HepG2 (cell line): ENCODE measurements at regions not wholly inside any gene's neighbourhood (a gene's known extent, or its start where the extent isn't known, plus 50 kb on each side); places are given as distances from the start of the nearest gene placed in this dataset.

Experiments
- ASH2L ChIP-seq: fragments of 300-600, 200-600 bp; sonication (generic); IDR thresholded peaks from 2 replicates; pipeline ENCODE4 v1.7.0; 2017; ENCODE audit warnings: low read depth, mild to moderate bottlenecking, moderate library complexity, mixed read lengths, low read length; ENCODE audit not compliant: insufficient read length
- CEBPG ChIP-seq: IDR thresholded peaks from 2 replicates; pipeline ENCODE4 v1.6.1; 2016
- GPN1 ChIP-seq: sonication (generic); formaldehyde crosslinking; IDR thresholded peaks from 2 replicates; pipeline ENCODE4 v1.5.1; 2020; ENCODE audit warnings: missing genetic modification reagents, borderline replicate concordance
- JDP2 ChIP-seq: sonication (generic); formaldehyde crosslinking; IDR thresholded peaks from 2 replicates; pipeline ENCODE4 v1.8.1; 2022; ENCODE audit warnings: missing genetic modification reagents, borderline replicate concordance
- NR2C2 ChIP-seq: sonication (generic); formaldehyde crosslinking; IDR thresholded peaks from 2 replicates; pipeline ENCODE4 v1.4.0; 2020; ENCODE audit warnings: missing genetic modification reagents, mild to moderate bottlenecking, moderate library complexity, borderline replicate concordance
- NR2F2 ChIP-seq: IDR thresholded peaks from 2 replicates; pipeline ENCODE4 v1.6.1; 2012; ENCODE audit warnings: low read depth, inconsistent platforms, borderline replicate concordance
- PAF1 ChIP-seq: IDR thresholded peaks from 2 replicates; pipeline ENCODE4 v1.6.1; 2016; ENCODE audit warnings: missing genetic modification reagents, missing compliant biosample characterization
- POLR2AphosphoS2 ChIP-seq: IDR thresholded peaks from 2 replicates; pipeline ENCODE4 v1.6.1; 2011; ENCODE audit warnings: low read depth, low read length, improper control_type of control experiment
- RXRB ChIP-seq: IDR thresholded peaks from 2 replicates; pipeline ENCODE4 v1.6.1; 2016; ENCODE audit warnings: borderline replicate concordance, missing genetic modification reagents, missing compliant biosample characterization
- SAFB2 ChIP-seq: sonication (generic); formaldehyde crosslinking; IDR thresholded peaks from 2 replicates; pipeline ENCODE4 v1.5.1; 2020; ENCODE audit warnings: missing genetic modification reagents, low read depth, mild to moderate bottlenecking, borderline replicate concordance
- THAP8 ChIP-seq: sonication (generic); formaldehyde crosslinking; IDR thresholded peaks from 2 replicates; pipeline ENCODE4 v1.5.1; 2020; ENCODE audit warnings: missing genetic modification reagents, mild to moderate bottlenecking, borderline replicate concordance
- ZNF350 ChIP-seq: sonication (generic); formaldehyde crosslinking; IDR thresholded peaks from 2 replicates; pipeline ENCODE4 v1.4.0; 2020; ENCODE audit warnings: mild to moderate bottlenecking, low read depth, missing genetic modification reagents, borderline replicate concordance
- ZNF407 ChIP-seq: sonication (generic); formaldehyde crosslinking; IDR thresholded peaks from one replicate; pipeline ENCODE4 v1.5.1; 2020; ENCODE audit warnings: mild to moderate bottlenecking, missing genetic modification reagents; ENCODE audit errors: not compliant biosample characterization
- ZNF543 ChIP-seq: sonication (generic); formaldehyde crosslinking; IDR thresholded peaks from 2 replicates; pipeline ENCODE4 v1.4.0; 2020; ENCODE audit warnings: mild to moderate bottlenecking, missing genetic modification reagents
- ZNF562 ChIP-seq: sonication (generic); formaldehyde crosslinking; IDR thresholded peaks from 2 replicates; pipeline ENCODE4 v1.8.0; 2022; ENCODE audit warnings: missing genetic modification reagents, borderline replicate concordance
- ZNF800 ChIP-seq: sonication (generic); formaldehyde crosslinking; IDR thresholded peaks from 2 replicates; pipeline ENCODE4 v1.4.0; 2020; ENCODE audit warnings: missing genetic modification reagents
- ZSCAN31 ChIP-seq: sonication (generic); formaldehyde crosslinking; IDR thresholded peaks from 2 replicates; pipeline ENCODE4 v1.5.0; 2020; ENCODE audit warnings: low read depth, mild to moderate bottlenecking, missing genetic modification reagents
- TF ChIP-seq, protein P1 (sequence below): sonication (generic); formaldehyde crosslinking; IDR thresholded peaks from 2 replicates; pipeline ENCODE4 v1.8.0; 2022; ENCODE audit warnings: mild to moderate bottlenecking, missing genetic modification reagents, borderline replicate concordance

GRCh38 chr12:124481257-124481750 lies 86.1 kb downstream of the NCOR2 start (continued):
- TF ChIP-seq, protein P1, sequence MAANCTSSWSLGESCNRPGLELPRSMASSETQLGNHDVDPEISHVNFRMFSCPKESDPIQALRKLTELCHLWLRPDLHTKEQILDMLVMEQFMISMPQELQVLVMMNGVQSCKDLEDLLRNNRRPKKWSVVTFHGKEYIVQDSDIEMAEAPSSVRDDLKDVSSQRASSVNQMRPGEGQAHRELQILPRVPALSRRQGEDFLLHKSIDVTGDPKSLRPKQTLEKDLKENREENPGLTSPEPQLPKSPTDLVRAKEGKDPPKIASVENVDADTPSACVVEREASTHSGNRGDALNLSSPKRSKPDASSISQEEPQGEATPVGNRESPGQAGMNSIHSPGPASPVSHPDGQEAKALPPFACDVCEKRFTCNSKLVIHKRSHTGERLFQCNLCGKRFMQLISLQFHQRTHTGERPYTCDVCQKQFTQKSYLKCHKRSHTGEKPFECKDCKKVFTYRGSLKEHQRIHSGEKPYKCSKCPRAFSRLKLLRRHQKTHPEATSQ (CRISPR knock-in tag), result no peak
- TF ChIP-seq THAP8 (CRISPR knock-in tag) (no peak), ZSCAN31 (CRISPR knock-in tag) (no peak), RXRB (CRISPR knock-in tag) (peak; percentile 65; the same call in 1 of the 2 replicates), POLR2AphosphoS2 (no peak), ZNF543 (CRISPR knock-in tag) (peak; percentile 56; the same call in 1 of the 2 replicates), JDP2 (CRISPR knock-in tag) (no peak), SAFB2 (CRISPR knock-in tag) (no peak), ASH2L (no peak), PAF1 (CRISPR knock-in tag) (no peak), NR2C2 (CRISPR knock-in tag) (no peak), GPN1 (CRISPR knock-in tag) (no peak), ZNF800 (no peak), CEBPG (CRISPR knock-in tag) (no peak), ZNF562 (CRISPR knock-in tag) (no peak), ZNF350 (CRISPR knock-in tag) (no peak), NR2F2 (peak; percentile 61; the same call in 1 of the 2 replicates), ZNF407 (CRISPR knock-in tag) (no peak)
